NB4 (cell line): ENCODE measurements at regions not wholly inside any gene's neighbourhood (a gene's known extent, or its start where the extent isn't known, plus 50 kb on each side); places are given as distances from the start of the nearest gene placed in this dataset.

Experiments
- DNase-seq: peaks from one replicate; pipeline ENCODE4 v3.0.0; 2010; ENCODE audit warnings: low read depth
- H3K4me3 ChIP-seq: one replicate; pipeline ENCODE4 v1.5.1; 2011; ENCODE audit warnings: mild to moderate bottlenecking, low read depth, low read length, moderate library complexity
- MYC ChIP-seq: IDR thresholded peaks from 2 replicates; pipeline ENCODE4 v1.6.1; 2011; ENCODE audit warnings: low read depth, low read length
- POLR2A ChIP-seq: IDR thresholded peaks from 2 replicates; pipeline ENCODE4 v1.6.1; 2011; ENCODE audit warnings: mild to moderate bottlenecking; ENCODE audit not compliant: insufficient read length; ENCODE audit errors: extremely low read depth
- TF ChIP-seq, protein P1 (sequence below): IDR thresholded peaks from one replicate; pipeline ENCODE4 v1.5.1; 2012; ENCODE audit warnings: low read depth, low read length
- TF ChIP-seq, protein P2 (sequence below): IDR thresholded peaks from 2 replicates; pipeline ENCODE4 v1.6.1; 2011; ENCODE audit warnings: low read depth, low read length

DNA sequence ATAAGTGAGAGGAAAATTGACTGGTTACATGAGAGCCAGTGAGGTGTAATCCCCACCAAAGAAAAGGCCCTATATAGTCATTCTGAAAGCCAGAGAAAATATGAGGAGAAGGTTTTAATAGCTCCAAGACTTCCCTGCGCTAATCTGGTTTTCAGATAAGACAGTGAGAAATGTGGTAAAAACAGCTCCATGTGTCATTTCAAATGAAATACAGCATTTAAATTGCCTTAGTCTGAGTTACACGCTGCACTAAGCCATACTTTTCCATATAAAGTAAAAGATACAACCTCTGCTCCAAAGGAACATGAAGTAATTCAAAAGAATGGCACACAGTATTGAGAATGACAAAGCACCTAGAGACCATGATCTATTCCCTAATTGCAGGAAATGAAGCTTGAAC is 378.0 kb upstream of the PDE4D start:
- H3K4me3 ChIP-seq = no peak overlapping the region
- no peak for DNase-seq
- TF ChIP-seq, protein P1, sequence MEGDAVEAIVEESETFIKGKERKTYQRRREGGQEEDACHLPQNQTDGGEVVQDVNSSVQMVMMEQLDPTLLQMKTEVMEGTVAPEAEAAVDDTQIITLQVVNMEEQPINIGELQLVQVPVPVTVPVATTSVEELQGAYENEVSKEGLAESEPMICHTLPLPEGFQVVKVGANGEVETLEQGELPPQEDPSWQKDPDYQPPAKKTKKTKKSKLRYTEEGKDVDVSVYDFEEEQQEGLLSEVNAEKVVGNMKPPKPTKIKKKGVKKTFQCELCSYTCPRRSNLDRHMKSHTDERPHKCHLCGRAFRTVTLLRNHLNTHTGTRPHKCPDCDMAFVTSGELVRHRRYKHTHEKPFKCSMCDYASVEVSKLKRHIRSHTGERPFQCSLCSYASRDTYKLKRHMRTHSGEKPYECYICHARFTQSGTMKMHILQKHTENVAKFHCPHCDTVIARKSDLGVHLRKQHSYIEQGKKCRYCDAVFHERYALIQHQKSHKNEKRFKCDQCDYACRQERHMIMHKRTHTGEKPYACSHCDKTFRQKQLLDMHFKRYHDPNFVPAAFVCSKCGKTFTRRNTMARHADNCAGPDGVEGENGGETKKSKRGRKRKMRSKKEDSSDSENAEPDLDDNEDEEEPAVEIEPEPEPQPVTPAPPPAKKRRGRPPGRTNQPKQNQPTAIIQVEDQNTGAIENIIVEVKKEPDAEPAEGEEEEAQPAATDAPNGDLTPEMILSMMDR = no peak
- TF ChIP-seq, protein P2, sequence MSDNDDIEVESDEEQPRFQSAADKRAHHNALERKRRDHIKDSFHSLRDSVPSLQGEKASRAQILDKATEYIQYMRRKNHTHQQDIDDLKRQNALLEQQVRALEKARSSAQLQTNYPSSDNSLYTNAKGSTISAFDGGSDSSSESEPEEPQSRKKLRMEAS = no peak
- TF ChIP-seq MYC (no peak), POLR2A (no peak)

DNA sequence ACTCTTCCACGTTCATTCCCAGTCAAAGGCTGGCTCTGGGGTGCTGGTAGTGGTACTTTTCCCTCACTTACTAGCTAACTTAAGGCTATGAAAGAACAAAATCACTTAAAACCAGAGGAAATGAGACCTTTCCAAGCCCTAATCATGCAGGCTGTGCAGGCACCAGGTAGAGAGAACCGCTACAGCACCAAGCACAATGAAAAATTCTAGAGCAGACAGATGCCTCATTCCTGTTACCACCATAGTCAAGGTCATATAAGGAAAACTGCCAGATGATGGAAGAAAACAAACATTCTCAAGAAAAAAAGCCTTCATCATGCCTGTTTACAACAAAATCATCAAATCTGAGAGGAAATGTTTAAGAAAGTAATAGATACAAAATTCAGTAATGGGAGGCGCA is 374.4 kb upstream of the PDE4D start:
- H3K4me3 ChIP-seq = no peak overlapping the region
- no peak for DNase-seq
- TF ChIP-seq MYC (no peak), POLR2A (no peak)
- TF ChIP-seq, protein P2 = no peak
- TF ChIP-seq, protein P1 = no peak

DNA sequence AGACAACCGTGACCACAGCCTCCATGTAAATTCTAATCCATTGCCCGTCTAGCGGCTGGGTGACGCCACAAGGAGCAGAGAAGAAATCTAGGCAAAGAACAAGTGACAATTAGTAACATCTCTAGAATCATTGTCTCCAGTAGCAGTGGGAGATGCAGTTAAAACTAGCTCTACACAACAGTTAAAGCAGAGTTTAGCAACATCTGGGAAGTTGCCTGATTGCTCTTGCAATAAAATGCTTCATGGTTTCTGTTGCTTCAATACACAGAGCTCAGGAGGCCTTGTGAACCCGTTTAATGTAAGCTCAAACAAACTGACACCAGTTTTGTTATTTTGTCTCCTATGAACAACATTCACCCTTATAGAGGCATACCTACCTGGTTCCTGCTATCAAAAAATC is 369.8 kb upstream of the PDE4D start:
- peak; percentile 74 for DNase-seq
- TF ChIP-seq MYC (no peak), POLR2A (no peak)
- TF ChIP-seq, protein P2 = no peak
- TF ChIP-seq, protein P1 = no peak

DNA sequence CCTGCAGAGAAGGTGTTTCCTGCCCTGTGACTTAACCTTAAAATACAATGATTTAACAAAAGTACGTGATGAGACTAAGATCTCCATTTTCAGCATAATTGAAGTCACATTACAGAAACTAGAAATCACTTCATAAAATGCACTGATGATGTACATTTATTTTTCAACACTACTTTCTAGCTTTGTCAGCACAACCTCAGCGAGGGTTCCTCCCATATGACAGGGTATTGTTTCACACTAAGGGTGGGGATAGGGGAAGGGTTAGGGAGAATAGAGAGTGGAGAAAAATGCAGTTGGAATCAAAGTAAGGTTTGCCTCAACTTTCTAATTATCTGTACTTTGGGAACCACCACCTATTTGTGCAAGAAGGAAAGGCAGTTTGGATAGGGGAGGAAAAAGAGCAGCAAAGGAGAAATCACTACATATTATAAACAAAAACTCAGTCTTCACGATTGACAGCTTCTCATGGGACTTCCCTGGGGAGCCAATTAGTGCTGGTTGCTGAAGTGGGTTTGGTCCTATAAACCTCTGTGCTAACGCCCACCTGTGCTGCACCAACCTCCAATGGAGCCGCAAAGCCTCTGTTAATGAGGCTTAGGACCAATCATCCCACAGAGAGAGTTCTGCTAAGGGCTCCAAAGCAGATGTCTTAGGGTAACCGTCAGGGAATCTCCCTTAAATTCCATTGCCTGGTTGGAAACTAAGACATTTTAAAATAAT is 369.2 kb upstream of the PDE4D start:
- H3K4me3 ChIP-seq = no peak overlapping the region
- TF ChIP-seq MYC (no peak), POLR2A (no peak)
- TF ChIP-seq, protein P1 = no peak
- TF ChIP-seq, protein P2 = no peak
- no peak for DNase-seq

More for the DNA sequence above, 369.8 kb upstream of the PDE4D start:
- H3K4me3 ChIP-seq = no peak overlapping the region

DNA sequence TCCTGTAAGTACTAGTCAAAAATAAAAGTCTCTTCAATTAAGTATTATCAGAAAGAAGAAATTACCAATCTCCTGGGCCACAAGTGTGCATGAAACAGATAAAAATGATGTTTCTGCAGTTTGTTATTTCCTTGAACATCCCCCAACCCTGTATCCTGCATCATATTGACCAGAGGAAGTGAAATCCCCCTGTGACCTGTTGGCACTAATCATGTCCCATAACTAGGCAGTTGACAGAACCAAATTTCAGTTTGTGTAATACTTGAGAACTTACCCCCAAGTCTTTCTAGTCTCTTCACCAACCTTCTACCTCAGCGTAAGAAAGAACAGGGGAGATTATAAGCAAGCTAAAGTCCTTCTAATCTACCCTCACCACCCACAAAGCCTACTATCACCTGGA is 368.2 kb upstream of the PDE4D start:
- no peak overlapping the region for H3K4me3 ChIP-seq
- TF ChIP-seq, protein P2 = no peak
- TF ChIP-seq POLR2A (no peak), MYC (no peak)
- TF ChIP-seq, protein P1 = no peak
- DNase-seq = peak; percentile 57

DNA sequence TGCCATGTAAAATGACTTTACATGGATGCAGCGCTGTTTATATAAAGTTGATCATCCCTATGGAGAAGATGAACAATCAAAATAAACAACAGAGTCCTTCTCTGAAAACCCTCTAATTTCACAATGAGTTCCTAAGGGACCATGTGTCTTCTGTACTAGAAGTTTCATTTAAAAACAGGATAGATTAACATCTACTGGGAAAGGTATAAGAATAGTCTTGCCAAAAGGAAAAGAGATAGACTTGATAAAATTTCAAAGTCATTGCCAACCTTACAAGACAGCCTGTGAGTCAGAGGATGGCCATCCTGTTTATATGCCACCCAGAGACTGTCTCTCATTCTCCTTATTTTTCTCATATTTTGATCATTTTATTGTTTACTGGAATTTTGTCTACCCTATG is 367.1 kb upstream of the PDE4D start:
- DNase-seq = peak; percentile 23
- TF ChIP-seq, protein P2 = no peak
- TF ChIP-seq, protein P1 = no peak
- TF ChIP-seq POLR2A = no peak
- TF ChIP-seq MYC = no peak
- H3K4me3 ChIP-seq = no peak overlapping the region
